HL-60/S4 treated with phorbol 12-myristate 13-acetate at 8.2 ng/mL for 4 days and 3 days (cell line): ENCODE measurements at regions not wholly inside any gene's neighbourhood (a gene's known extent, or its start where the extent isn't known, plus 50 kb on each side); places are given as distances from the start of the nearest gene placed in this dataset.
"Not testable (repeated sequence)": the region's sequence is repeated elsewhere in the genome, so short reads cannot be mapped to it uniquely, and the experiment has no call there.

Experiments used
- in situ Hi-C: fragments of 300-500 bp; cut with MboI; formaldehyde crosslinking; loops from 2 replicates; pipeline ENCODE4 v1.15.0; 2022; ENCODE audit warnings: low sequenced_read_pairs

- in situ Hi-C loops: no loop called here
Observed at GRCh38 chrX:26649534-26649933, 433.6 kb downstream of the MAGEB5 start.

- in situ Hi-C loops: no loop called here
Observed at GRCh38 chrX:26631385-26631784, 415.4 kb downstream of the MAGEB5 start.

GRCh38 chrX:26613956-26614355, 398.0 kb downstream of the MAGEB5 start:
- in situ Hi-C loops: no loop called here

GRCh38 chrX:26606971-26607370, 391.0 kb downstream of the MAGEB5 start:
- in situ Hi-C loops: no loop called here

- in situ Hi-C loops: no loop called here
Observed at GRCh38 chrX:26597981-26598380, 382.0 kb downstream of the MAGEB5 start.

- in situ Hi-C loops: no loop called here
Observed at GRCh38 chrX:26590849-26591248, 374.9 kb downstream of the MAGEB5 start.

GRCh38 chrX:26586570-26586969, 370.6 kb downstream of the MAGEB5 start:
- in situ Hi-C loops: no loop called here

GRCh38 chrX:26581091-26581490, 365.1 kb downstream of the MAGEB5 start:
- in situ Hi-C loops: no loop called here

- in situ Hi-C loops: no loop called here
Observed at GRCh38 chrX:26580021-26580420, 364.1 kb downstream of the MAGEB5 start.

GRCh38 chrX:26574234-26574633, 358.3 kb downstream of the MAGEB5 start:
- in situ Hi-C loops: no loop called here

- in situ Hi-C loops: no loop called here
Observed at GRCh38 chrX:26562156-26562555, 346.2 kb downstream of the MAGEB5 start.

- in situ Hi-C loops: no loop called here
Observed at GRCh38 chrX:26559855-26560254, 343.9 kb downstream of the MAGEB5 start.

- in situ Hi-C loops: no loop called here
Observed at GRCh38 chrX:26558719-26559386, 342.9 kb downstream of the MAGEB5 start.

GRCh38 chrX:26557691-26558321, 341.8 kb downstream of the MAGEB5 start:
- in situ Hi-C loops: no loop called here

GRCh38 chrX:26525768-26526167, 309.8 kb downstream of the MAGEB5 start:
- in situ Hi-C loops: not testable (repeated sequence)

GRCh38 chrX:26522501-26522900, 306.5 kb downstream of the MAGEB5 start:
- in situ Hi-C loops: no loop called here

GRCh38 chrX:26511589-26512363, 295.8 kb downstream of the MAGEB5 start:
- in situ Hi-C loops: no loop called here

- in situ Hi-C loops: no loop called here
Observed at GRCh38 chrX:26470941-26471340, 255.0 kb downstream of the MAGEB5 start.

GRCh38 chrX:26466387-26466786, 250.4 kb downstream of the MAGEB5 start:
- in situ Hi-C loops: no loop called here

- in situ Hi-C loops: no loop called here
Observed at GRCh38 chrX:26445288-26445687, 229.3 kb downstream of the MAGEB5 start.

- in situ Hi-C loops: not testable (repeated sequence)
Observed at GRCh38 chrX:26444417-26444816, 228.4 kb downstream of the MAGEB5 start.

GRCh38 chrX:26442340-26442739, 226.4 kb downstream of the MAGEB5 start:
- in situ Hi-C loops: no loop called here
